Ovary (tissue), 3 donors: ENCODE measurements at regions not wholly inside any gene's neighbourhood (a gene's known extent, or its start where the extent isn't known, plus 50 kb on each side); places are given as distances from the start of the nearest gene placed in this dataset.

Source experiments
- EP300 ChIP-seq: sonication (generic); formaldehyde crosslinking; IDR thresholded peaks from one replicate; pipeline ENCODE4 v1.6.1; 2017; ENCODE audit warnings: antibody characterized with exemption
- POLR2A ChIP-seq: fragments of 450-650 bp; IDR thresholded peaks from one replicate; pipeline ENCODE4 v1.6.1; 2017; ENCODE audit warnings: antibody characterized with exemption, mild to moderate bottlenecking, moderate library complexity
- TF ChIP-seq, protein P1 (sequence below), 3 donors: fragments of 450-650 bp in 2 of 3; fragments of 200-600 bp in 1 of 3; IDR thresholded peaks; one replicate each; pipeline versions ENCODE4 v1.5.1 to v1.8.0; 2016 to 2022; ENCODE audit warnings: antibody characterized with exemption in 3 of 3, mild to moderate bottlenecking in 1 of 3
- donor health status: DM: no; HTN: no; CAD: no.

GRCh38 chr1:47701741-47702515 is 264.1 kb downstream of the FOXD2 start:
- TF ChIP-seq, protein P1, sequence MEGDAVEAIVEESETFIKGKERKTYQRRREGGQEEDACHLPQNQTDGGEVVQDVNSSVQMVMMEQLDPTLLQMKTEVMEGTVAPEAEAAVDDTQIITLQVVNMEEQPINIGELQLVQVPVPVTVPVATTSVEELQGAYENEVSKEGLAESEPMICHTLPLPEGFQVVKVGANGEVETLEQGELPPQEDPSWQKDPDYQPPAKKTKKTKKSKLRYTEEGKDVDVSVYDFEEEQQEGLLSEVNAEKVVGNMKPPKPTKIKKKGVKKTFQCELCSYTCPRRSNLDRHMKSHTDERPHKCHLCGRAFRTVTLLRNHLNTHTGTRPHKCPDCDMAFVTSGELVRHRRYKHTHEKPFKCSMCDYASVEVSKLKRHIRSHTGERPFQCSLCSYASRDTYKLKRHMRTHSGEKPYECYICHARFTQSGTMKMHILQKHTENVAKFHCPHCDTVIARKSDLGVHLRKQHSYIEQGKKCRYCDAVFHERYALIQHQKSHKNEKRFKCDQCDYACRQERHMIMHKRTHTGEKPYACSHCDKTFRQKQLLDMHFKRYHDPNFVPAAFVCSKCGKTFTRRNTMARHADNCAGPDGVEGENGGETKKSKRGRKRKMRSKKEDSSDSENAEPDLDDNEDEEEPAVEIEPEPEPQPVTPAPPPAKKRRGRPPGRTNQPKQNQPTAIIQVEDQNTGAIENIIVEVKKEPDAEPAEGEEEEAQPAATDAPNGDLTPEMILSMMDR (IDR thresholded peaks at IDR 0.05): no peak
- no peak for TF ChIP-seq POLR2A
- TF ChIP-seq EP300: no peak
